GM19043 (cell line): ENCODE measurements at regions not wholly inside any gene's neighbourhood (a gene's known extent, or its start where the extent isn't known, plus 50 kb on each side); places are given as distances from the start of the nearest gene placed in this dataset.

Experiments used
- ATAC-seq: cut with Tn5 transposase; IDR thresholded peaks from one replicate; pipeline ENCODE4 v1.9.1; 2021; ENCODE audit warnings: low read depth; ENCODE audit not compliant: unreplicated experiment

DNA sequence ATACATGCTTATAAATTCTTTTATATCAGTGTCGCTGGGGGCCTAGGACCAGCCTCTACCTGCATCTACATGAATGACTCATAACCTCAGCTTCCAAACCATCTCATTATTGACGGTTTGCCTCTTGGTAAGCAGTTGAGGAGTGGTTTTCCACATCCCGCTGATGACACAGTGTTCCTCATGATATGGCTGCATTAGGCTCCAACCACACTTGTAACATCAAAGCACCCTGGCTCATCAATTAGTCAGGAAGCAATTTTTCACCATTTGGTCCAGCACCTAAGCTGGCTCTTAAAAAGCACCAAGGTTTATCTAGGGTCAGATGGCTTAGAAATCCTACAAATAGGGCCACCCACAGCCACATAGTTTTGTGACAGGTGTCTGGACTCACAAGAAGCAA lies 402.4 kb downstream of the ARHGEF28 start:
- no peak for ATAC-seq

DNA sequence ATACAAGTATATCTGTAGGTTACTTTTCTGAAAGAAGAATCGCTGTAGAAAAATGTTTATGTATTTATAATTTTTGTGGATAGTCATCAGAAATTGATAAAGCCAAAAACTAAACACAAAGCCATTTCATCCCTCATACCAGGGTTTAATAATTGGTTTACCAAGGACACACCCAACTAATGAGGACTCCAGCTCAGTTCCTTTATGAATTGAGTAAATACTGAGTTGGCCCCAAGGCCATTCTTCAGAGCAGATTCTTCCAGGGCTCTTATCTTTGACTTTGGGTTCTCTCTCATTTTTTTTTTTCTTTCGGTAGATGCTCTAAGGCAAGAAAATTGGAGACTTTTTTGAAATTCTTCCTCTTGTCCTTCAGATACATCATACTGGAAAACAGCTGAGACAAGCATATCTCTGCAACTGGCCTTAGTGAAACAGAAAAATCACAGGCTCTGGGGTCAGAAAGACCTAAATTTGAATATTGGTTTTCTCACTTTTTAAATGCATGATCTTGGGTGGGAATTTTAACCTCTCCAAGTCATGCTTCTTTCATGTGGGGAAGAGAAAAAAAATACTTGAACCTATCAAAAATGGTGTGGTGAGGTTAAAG lies 401.8 kb downstream of the ARHGEF28 start:
- ATAC-seq: no peak

DNA sequence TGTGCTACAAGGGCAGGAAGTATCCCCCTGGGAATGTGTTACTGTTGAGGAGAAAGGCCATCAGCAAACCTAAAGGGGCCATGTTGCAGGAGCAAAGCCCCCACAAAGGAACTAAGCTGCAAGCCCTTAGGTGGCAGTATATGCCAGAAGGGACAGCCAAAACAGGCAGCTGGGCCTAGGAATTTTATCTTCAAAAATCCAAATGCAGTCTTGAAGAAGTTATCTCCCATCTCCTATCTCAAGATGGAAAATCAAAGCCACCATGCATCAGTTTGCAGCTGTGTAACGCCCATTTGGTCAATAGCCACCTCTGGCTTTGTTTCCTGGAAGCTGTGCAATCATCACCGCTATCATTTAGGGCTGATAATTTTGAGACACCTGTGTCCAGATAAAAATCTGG lies 400.3 kb downstream of the ARHGEF28 start:
- no peak for ATAC-seq

DNA sequence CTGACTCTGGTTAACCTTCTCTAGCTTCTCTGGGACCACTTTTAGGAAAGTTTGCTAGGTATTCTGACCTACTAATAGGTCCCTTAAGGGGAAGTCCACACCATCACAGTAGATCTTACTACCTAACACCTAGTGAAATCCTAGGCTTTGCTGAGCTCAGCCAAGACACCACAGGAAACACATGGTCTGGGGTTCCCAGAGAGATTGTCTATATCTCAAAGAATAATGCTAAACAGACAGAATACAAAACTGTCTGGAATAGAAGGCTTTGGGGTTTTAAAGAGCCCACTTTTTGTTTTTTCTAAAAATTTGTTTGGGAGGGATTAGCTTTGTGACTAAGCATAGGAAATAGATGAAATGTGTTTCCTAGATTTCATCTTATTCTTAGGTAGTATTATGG lies 395.1 kb downstream of the ARHGEF28 start:
- ATAC-seq: no peak

DNA sequence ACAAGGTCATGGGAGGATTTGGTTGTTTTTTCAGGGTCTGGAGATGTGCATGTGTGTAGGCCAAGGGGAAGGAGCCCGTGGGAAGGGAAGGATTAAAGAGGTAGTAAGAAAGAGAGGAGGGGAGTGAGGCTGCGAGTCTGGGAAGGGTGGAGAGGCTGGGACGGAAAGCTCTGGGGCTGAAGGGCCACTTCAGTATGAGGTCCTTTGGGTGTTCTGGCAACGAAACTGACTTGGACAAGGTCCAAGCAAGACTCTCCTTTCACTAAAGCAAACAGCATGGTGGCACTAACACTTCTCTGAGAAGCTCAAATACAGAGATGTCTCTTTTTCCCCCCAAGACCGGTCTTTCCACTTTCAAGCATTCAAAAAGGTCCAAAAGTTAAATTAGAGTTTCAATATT lies 394.5 kb downstream of the ARHGEF28 start:
- ATAC-seq: no peak

DNA sequence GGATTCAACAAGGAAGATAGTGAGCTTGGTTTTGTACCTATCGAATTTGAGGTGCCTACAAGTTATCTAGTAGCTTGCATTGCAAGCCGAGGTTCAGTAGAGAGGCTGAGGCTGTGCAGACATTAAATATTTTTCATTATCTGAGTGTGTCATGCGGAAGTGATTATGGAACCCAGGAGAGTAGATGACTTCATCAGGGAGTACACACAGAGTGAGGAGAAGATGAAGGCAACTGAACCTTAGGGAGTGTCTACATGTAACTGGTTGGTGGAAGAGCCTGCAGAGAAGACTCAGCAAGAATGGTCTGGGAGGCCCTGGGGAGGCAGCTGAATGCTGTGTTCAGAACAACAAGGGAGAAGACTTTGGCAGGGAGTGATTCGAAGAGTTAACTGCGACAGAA lies 393.9 kb downstream of the ARHGEF28 start:
- ATAC-seq: no peak

DNA sequence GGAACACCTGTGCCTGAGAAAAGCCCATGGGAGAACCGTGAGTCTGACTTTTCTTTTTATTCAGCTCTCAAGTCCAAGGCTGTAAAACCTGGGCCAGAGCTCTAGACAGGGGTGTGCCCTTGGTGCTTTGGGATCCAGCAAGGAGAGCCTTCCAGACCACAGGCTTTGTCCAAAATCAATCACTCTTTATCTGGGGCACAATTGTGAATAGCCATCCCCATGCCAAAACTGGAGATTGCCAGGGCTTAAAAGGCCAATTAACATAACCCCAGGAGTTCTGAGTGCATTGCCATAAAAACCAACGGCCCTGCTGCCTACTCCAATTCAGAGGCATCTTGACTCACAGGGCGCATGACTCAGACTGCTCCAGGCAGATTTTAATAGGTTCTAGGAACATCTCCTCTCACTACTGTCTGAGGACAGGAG lies 391.8 kb downstream of the ARHGEF28 start:
- no peak for ATAC-seq

DNA sequence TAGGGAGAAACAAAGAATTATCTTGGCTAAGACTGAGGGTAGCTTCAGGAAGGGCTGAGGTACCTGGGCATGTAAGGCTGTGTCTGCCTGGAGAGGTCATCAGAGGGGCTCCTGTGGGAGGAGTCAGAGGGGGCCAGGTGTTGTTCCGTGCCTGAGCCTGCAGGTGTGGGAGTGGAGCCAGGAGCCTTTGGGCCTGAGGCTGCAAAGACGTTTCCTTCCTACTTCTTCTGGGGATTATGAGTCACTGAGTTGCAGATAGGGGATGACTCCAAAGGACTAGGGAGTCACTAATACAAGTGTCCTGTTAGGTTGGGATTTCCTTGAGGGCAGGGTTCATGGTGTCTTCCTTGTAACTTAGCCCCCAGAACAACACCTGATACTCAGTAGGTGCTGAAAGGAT lies 391.1 kb downstream of the ARHGEF28 start:
- ATAC-seq: no peak

DNA sequence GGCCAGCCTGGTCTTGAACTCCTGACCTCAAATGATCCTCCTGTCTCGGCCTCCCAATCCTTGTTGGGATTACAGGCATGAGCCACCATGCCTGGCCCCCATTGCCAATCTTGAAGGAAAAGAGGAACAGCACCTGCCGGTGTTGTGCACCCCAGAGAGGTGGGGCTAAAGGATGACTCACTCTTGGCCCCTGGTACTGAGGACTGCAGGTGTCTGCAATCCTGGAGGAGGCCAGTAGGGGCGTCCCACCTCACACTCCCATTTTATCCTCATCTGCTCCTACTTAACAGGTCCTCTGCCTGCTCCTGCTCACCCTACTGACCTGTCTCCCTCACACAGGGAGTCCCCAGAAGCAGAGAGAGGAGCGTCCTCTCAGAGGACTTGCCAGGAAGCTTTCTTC lies 390.4 kb downstream of the ARHGEF28 start:
- no peak for ATAC-seq

DNA sequence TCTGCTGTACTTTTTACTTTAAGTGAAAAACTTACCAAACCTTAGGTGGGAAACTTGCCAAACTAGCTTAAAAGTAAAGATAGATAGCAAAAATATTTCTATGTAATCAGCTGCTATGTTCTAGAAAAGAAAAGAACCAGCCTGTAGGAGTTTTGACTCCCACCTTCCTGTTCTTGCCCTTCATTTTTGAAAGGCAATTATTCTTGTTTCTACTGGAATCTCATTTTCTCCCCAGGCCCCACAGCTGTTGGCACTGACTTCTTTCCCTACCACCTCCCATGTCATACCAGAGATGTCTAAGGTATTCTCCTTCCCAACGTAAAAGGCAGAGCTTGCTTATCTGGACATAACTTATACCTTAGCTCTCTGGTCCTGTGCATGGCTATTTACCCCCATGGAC lies 389.7 kb downstream of the ARHGEF28 start:
- ATAC-seq: no peak

DNA sequence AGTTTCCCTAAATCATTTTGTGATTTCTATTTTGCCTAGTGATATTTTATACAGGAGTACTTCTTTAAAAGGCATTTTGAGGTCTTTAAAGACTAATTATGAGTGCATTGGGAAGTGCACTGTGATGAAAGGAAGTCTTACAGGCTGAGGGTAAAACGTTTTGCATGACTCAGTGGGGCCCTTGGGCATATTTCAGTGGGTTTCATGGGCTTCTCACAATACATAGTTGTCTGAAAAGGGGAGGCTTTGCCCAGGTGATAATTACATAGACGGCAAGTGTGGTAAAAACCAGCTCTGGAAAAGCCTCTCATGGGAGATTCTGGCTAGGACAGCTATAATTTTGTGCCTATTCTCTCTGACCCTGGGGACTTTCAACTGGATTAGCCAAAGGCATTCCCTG lies 387.2 kb downstream of the ARHGEF28 start:
- ATAC-seq: no peak

DNA sequence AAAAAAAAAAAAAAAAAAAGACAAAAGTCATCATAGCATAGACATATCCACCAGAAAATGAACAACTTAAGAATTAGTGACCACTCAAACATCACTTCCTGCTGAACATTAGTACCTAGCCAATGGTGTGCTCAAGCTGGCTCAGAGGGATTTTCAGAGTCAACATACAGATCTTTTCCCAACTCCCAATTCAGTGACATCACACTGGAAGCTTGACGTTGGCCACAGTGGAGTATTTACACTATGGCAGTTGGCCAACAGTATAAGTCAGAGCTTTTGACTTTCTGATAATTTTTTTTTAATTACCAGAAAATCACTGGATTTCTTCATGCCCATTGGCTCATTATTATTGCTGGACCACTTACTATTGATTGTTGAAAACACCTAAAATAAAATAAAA lies 383.5 kb downstream of the ARHGEF28 start:
- ATAC-seq: no peak

DNA sequence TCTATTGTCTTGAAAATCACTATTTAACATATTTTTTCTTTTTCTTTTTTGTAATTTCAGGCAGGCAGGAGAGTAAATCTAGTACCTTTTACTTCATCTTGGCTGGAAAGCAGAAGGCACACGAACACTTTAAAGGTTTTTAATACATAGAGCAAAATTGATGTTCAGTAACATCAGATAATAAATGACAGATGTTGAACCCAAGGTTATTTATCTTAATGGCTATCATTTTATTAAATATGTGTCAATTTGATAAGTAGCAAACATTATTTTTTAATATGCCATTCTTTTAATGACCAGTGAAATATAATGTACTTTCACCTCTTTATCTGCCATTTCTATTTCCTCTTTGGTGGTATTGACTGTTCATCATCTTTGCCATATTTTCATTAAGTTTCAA lies 381.2 kb downstream of the ARHGEF28 start:
- no peak for ATAC-seq

DNA sequence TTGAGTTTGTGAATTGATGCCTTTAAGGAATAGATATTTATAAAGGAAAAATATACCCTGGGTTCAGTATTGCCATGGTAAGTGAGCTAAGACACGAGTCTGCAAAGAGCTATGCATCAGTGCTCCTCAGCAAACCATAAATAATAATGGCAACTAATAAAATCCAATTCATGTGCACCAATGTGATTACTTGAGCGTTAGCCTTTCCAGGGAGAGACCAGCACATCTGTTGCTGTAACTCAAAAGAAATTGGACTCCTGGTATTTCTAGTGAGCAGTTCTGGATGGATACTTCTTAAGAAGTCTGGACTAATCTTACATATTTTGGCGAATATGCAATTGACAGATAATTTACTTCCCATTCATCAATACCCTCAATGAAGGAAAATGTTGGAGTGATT lies 373.3 kb downstream of the ARHGEF28 start:
- no peak for ATAC-seq

DNA sequence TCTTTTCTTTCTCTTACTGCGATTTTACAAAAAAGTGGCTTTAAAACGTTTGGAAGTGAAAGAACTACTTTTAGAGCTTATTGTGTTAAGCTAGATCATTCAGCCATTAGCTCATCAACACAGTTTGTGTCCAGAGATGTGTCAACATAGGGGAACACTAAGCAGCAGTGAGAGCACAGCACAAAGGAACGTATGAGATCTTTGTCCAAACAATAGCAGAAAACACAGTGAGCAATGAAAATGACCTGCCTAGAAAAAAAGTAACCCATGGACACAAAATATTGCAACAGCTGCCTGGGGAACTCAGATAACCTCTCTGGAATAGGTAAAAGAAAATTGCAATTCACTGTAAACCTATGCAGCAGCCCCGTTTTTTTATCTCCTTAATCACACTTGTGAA lies 372.5 kb downstream of the ARHGEF28 start:
- no peak for ATAC-seq

DNA sequence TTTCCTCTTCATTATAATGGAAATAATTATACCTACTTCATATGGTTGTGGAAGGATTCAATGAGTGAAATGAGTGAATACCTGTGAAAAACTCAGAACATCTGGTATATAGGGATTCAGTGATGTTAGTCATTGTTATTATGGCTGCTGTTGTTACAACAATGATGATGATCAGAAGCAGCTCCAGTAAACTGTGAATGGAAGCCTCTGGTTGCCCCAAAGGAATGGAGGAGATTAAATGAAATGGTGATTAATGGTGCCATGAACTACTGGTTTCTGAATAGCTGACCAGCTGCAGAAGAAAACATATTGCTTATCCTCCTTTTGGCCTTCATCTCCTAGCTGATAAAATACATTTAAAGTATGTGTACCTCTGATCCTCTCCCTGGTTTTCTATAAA lies 372.0 kb downstream of the ARHGEF28 start:
- no peak for ATAC-seq

DNA sequence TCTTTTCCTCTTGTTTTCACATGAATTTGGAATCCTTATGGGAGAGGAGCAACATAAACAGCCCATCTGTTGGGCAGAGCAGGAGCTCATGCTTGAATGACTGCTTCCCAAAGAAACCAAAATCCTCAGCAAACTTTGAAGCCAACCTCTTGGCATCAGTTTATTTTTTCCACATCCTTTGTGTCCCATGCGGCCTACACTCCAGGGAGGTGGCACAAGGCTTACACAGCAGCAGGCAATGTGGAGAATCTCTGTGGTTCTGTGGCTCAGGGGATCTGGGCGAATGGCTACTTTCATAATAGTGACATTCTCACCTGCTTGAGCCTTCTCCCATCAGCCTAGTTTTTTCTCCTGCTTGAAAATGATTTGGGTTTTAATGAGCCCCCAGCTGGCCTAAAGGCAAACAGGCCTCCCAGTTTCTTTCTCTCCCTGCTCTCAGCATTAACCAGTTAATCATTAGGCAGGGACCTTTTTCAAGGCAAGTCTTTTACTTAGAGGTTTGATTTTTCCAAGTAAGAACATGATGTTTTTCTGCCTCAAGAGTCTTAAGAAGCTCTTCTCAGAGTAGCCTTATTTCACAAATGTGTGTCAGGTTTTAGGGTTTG lies 370.3 kb downstream of the ARHGEF28 start:
- no peak for ATAC-seq

DNA sequence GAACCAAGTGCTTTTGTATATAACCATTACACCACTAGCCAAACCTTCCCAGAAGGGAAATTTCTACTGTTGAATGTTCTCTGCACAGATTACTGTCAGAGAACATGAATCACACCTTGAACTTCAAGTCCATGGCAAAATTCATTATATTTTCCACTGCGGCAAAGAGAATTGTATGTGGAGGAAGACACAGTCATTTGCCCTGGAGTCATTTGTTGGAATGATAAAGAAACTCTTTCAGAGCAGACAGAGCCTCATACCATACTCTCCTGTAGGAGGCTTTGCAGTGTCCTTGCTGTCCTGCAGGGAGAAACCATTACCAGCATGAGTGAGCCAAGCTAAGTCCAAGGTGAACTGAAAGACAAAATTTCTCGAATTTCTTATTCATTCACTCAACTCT lies 369.0 kb downstream of the ARHGEF28 start:
- ATAC-seq: no peak
